ENCODE measurements at regions not wholly inside any gene's neighbourhood (a gene's known extent, or its start where the extent isn't known, plus 50 kb on each side); places are given as distances from the start of the nearest gene placed in this dataset.

- no peak overlapping the region for H3K23ac ChIP-seq (ENCODE audit: insufficient read length)
- peak overlapping the region; percentile 92; the same call in 1 of the 2 replicates for H2BK15ac ChIP-seq (ENCODE audit: low read length)
- H4K8ac ChIP-seq (ENCODE audit: extremely low read depth, insufficient read depth, low read length), result no peak overlapping the region
- no peaks in the 10 kb centered on the region for H3K27me3 ChIP-seq (replicated peaks in 1 of 4; ENCODE audit: control insufficient read depth in 3 of 4, extremely low read depth in 1 of 4, insufficient read depth in 3 of 4, low read length in 3 of 4)
- H4K20me1 ChIP-seq (replicated peaks in 1 of 2; ENCODE audit: control insufficient read depth in 1 of 2, insufficient read depth in 2 of 2, low read length in 2 of 2), result no peaks in the 10 kb centered on the region
- H3K79me1 ChIP-seq (ENCODE audit: low read depth, low read length), result no peaks in the 10 kb centered on the region
- no peak overlapping the region for H3K4me3 ChIP-seq (ENCODE audit: extremely low read depth in 1 of 4, insufficient read depth in 2 of 4, low read depth in 3 of 4, low read length in 4 of 4)
- H3K4me2 ChIP-seq (ENCODE audit: insufficient read depth in 1 of 2, low read depth in 2 of 2, low read length in 2 of 2), result peak overlapping the region in 1 of 2 experiments; percentile 54; a peak in 1 of 4 replicates
- H2AFZ ChIP-seq (ENCODE audit: low read length), result peak overlapping the region; percentile 95
- peak overlapping the region; percentile 87 for H2BK20ac ChIP-seq (ENCODE audit: low read length)
- 88% methylated on average over 4 of the region's 4 CpGs; no CpG with 5 or more reads in 1 of the 2 experiments for WGBS, 2 experiments (ENCODE audit: extremely low coverage in 1 of 2, insufficient coverage in 1 of 2, insufficient read length in 1 of 2, insufficient replicate concordance in 2 of 2, low coverage in 1 of 2, low lambda C conversion rate in 2 of 2, missing lambda C conversion rate in 1 of 2)
- ChIA-PET CTCF (ENCODE audit: partially characterized antibody) (interaction anchor here (1.0 kb wide), 1 partner anchor 20 kb away, joined by 3 read pairs; no protein-coding TSS in a partner anchor), POLR2A (ENCODE audit: partially characterized antibody) (interaction anchor here (0.8 kb wide), 1 partner anchor 16 kb away, joined by 3 read pairs; no protein-coding TSS in a partner anchor)
- no peaks in the 10 kb centered on the region for H3K9me3 ChIP-seq (ENCODE audit: insufficient read depth in 2 of 2, low read depth in 1 of 2, low read length in 1 of 2)
- H3K4me1 ChIP-seq (replicated peaks in 1 of 4; ENCODE audit: control insufficient read depth in 3 of 4, insufficient read depth in 4 of 4, low read length in 3 of 4), result peaks cover 6 to 10% (median 7%) of the 10 kb centered on the region in 4 experiments; a peak in 6 of 7 replicates
- H3K23me2 ChIP-seq (ENCODE audit: low read depth, low read length), result no peaks in the 10 kb centered on the region
- H3K56ac ChIP-seq (replicated peaks; ENCODE audit: insufficient read length, low read depth, low read length), result no peak overlapping the region
- peak overlapping the region; percentile 87; the same call in 1 of the 2 replicates for H2BK12ac ChIP-seq (ENCODE audit: low read depth, low read length)
- DNase-seq (ENCODE audit: low read depth in 1 of 2, low spot score in 2 of 2) (no peak), FAIRE-seq (peak; percentile 24)
- peak overlapping the region; percentile 71; the same call in 1 of the 2 replicates for H2BK5ac ChIP-seq (ENCODE audit: low read depth, low read length)
- no peaks in the 10 kb centered on the region for H3K79me2 ChIP-seq (ENCODE audit: control insufficient read depth in 1 of 2, insufficient read depth in 2 of 2, low read length in 2 of 2)
- H4K5ac ChIP-seq (ENCODE audit: insufficient read length, low read depth, low read length), result no peak overlapping the region
- H3K4ac ChIP-seq (replicated peaks; ENCODE audit: insufficient read length, low read depth, low read length), result no peak overlapping the region
- H3K18ac ChIP-seq (ENCODE audit: extremely low read depth, low read length), result peak overlapping the region; percentile 85
- peak overlapping the region; percentile 89 for H2BK120ac ChIP-seq (replicated peaks; ENCODE audit: low read depth, low read length)
- H3K14ac ChIP-seq (ENCODE audit: insufficient read length), result no peak overlapping the region
- no peaks in the 10 kb centered on the region for H3K36me3 ChIP-seq (ENCODE audit: control insufficient read depth in 2 of 4, insufficient read depth in 4 of 4, low read length in 3 of 4)
- no peak for TF ChIP-seq CEBPB (IDR thresholded peaks at IDR 0.05; ENCODE audit: low read depth, low read length)
- TF ChIP-seq E2F6 (IDR thresholded peaks at IDR 0.05), result 0 out of 2 replicates have a peak, but pooled peaks have one; percentile 16
- no peak for TF ChIP-seq RAD21 (IDR thresholded peaks at IDR 0.05 in 1 of 2, conservative IDR thresholded peaks at IDR 0.05 in 1 of 2; ENCODE audit: low read depth in 2 of 2, low read length in 2 of 2)
- TF ChIP-seq SP4 (IDR thresholded peaks at IDR 0.05; ENCODE audit: low read length), result no peak
- TF ChIP-seq RNF2 (IDR thresholded peaks at IDR 0.05; ENCODE audit: borderline replicate concordance, low read depth, low read length, missing control alignments, poor library complexity, severe bottlenecking), result no peak
- TF ChIP-seq CBX8 (IDR thresholded peaks at IDR 0.05; ENCODE audit: borderline replicate concordance, low read depth, low read length), result no peak
- H2AK5ac ChIP-seq (ENCODE audit: low read depth, low read length), result no peak overlapping the region; the same call in 1 of the 2 replicates
- no peak overlapping the region for H3K9ac ChIP-seq (replicated peaks in 1 of 4; ENCODE audit: extremely low read depth in 1 of 4, low read depth in 3 of 4, low read length in 3 of 4)
- H3K27ac ChIP-seq (ENCODE audit: low read depth, low read length), result no peak overlapping the region
- H4K91ac ChIP-seq (replicated peaks; ENCODE audit: insufficient read length, low read length), result no peak overlapping the region
Observed at GRCh38 chr15:29904757-29905417, 82.6 kb upstream of the TJP1 start.
